ENCODE measurements at regions not wholly inside any gene's neighbourhood (a gene's known extent, or its start where the extent isn't known, plus 50 kb on each side); places are given as distances from the start of the nearest gene placed in this dataset.
A peak's percentile ranks its signal among the peaks of the same experiment; 100 is the strongest.

GRCh38 chr21:27388825-27389224, 421.9 kb upstream of the ADAMTS5 start:
- H3K36me3 ChIP-seq (ENCODE audit: insufficient read depth, low read length), result no peaks in the 10 kb centered on the region
- H3K4me2 ChIP-seq (ENCODE audit: insufficient read depth, low read length), result no peak overlapping the region
- no peaks in the 10 kb centered on the region for H3K27me3 ChIP-seq (ENCODE audit: insufficient read depth, low read length)
- no peaks in the 10 kb centered on the region for H3K79me2 ChIP-seq (ENCODE audit: insufficient read depth, low read length)
- TF ChIP-seq, protein P1, sequence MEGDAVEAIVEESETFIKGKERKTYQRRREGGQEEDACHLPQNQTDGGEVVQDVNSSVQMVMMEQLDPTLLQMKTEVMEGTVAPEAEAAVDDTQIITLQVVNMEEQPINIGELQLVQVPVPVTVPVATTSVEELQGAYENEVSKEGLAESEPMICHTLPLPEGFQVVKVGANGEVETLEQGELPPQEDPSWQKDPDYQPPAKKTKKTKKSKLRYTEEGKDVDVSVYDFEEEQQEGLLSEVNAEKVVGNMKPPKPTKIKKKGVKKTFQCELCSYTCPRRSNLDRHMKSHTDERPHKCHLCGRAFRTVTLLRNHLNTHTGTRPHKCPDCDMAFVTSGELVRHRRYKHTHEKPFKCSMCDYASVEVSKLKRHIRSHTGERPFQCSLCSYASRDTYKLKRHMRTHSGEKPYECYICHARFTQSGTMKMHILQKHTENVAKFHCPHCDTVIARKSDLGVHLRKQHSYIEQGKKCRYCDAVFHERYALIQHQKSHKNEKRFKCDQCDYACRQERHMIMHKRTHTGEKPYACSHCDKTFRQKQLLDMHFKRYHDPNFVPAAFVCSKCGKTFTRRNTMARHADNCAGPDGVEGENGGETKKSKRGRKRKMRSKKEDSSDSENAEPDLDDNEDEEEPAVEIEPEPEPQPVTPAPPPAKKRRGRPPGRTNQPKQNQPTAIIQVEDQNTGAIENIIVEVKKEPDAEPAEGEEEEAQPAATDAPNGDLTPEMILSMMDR (IDR thresholded peaks at IDR 0.05; ENCODE audit: extremely low read depth, low read depth, low read length), result no peak
- no peaks in the 10 kb centered on the region for H3K4me1 ChIP-seq (ENCODE audit: insufficient read depth, low read length)
- H2AFZ ChIP-seq (ENCODE audit: low read length), result no peak overlapping the region
- H3K4me3 ChIP-seq (ENCODE audit: insufficient read depth, low read length), result no peak overlapping the region
- H4K20me1 ChIP-seq (ENCODE audit: insufficient read depth, low read length), result no peaks in the 10 kb centered on the region
- DNase-seq (ENCODE audit: insufficient read length, low spot score, missing footprints), result no peak
- H3K9me3 ChIP-seq (ENCODE audit: low read depth, low read length), result no peaks in the 10 kb centered on the region
- no peak overlapping the region for H3K27ac ChIP-seq (ENCODE audit: low read depth, low read length)

DNA sequence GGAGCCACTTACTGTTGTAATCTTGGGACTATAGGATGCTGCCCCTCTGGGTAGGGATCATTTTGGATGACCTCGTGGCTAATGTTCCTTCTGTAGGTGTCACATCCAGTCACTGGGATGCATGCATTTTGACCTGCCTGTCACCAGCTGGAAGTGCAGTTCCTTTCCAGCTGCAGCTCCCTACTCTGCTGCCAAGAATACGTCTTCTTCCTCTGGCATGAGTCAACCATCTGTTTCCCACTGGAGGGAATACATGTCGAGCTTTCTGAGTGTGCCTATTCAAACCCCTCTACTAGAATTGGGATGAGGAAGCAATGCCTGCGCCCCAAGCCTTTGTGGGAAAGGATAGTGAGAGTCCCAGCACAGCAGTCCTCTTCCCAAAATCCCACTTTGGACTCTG, 415.5 kb upstream of the ADAMTS5 start:
- Histone ChIP-seq H3K27ac (ENCODE audit: low read depth, low read length) (no peak overlapping the region), H3K4me1 (ENCODE audit: insufficient read depth, low read length) (no peaks in the 10 kb centered on the region), H3K4me3 (ENCODE audit: insufficient read depth, low read length) (no peak overlapping the region), H3K27me3 (ENCODE audit: insufficient read depth, low read length) (no peaks in the 10 kb centered on the region), H3K36me3 (ENCODE audit: insufficient read depth, low read length) (no peaks in the 10 kb centered on the region), H2AFZ (ENCODE audit: low read length) (no peak overlapping the region), H3K4me2 (ENCODE audit: insufficient read depth, low read length) (no peak overlapping the region), H4K20me1 (ENCODE audit: insufficient read depth, low read length) (no peaks in the 10 kb centered on the region), H3K79me2 (ENCODE audit: insufficient read depth, low read length) (no peaks in the 10 kb centered on the region), H3K9me3 (ENCODE audit: low read depth, low read length) (no peaks in the 10 kb centered on the region)
- TF ChIP-seq, protein P1 (IDR thresholded peaks at IDR 0.05; ENCODE audit: extremely low read depth, low read depth, low read length), result no peak
- DNase-seq (ENCODE audit: insufficient read length, low spot score, missing footprints), result no peak

DNA sequence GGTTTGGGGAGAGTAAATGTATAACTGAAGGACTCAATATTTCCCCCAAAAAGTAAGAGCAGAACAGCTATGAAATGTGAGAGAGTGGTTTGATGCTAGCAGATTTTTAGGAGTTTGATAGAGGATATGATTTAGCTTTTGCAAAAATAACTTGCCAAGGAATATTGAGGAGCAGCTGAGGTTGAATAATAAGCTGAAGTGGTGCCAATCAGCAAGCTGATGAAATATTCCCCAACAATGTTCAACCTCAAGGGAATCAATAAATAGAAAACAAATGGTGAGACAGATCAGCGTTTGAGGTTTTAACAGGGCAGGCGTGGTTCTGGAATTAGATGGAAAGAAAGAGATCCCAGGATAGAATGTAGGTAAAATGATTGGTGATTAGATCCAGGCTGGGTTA, 413.4 kb upstream of the ADAMTS5 start:
- Histone ChIP-seq H3K9me3 (ENCODE audit: low read depth, low read length) (no peaks in the 10 kb centered on the region), H3K4me3 (ENCODE audit: insufficient read depth, low read length) (no peak overlapping the region), H4K20me1 (ENCODE audit: insufficient read depth, low read length) (no peaks in the 10 kb centered on the region), H3K27ac (ENCODE audit: low read depth, low read length) (no peak overlapping the region), H3K27me3 (ENCODE audit: insufficient read depth, low read length) (no peaks in the 10 kb centered on the region), H3K4me1 (ENCODE audit: insufficient read depth, low read length) (no peaks in the 10 kb centered on the region), H3K4me2 (ENCODE audit: insufficient read depth, low read length) (no peak overlapping the region), H3K79me2 (ENCODE audit: insufficient read depth, low read length) (no peaks in the 10 kb centered on the region), H2AFZ (ENCODE audit: low read length) (peak overlapping the region; percentile 60), H3K36me3 (ENCODE audit: insufficient read depth, low read length) (no peaks in the 10 kb centered on the region)
- TF ChIP-seq, protein P1 (IDR thresholded peaks at IDR 0.05; ENCODE audit: extremely low read depth, low read depth, low read length), result no peak
- no peak for DNase-seq (ENCODE audit: insufficient read length, low spot score, missing footprints)

- no peak overlapping the region for H3K4me3 ChIP-seq (ENCODE audit: insufficient read depth, low read length)
- no peaks in the 10 kb centered on the region for H3K36me3 ChIP-seq (ENCODE audit: insufficient read depth, low read length)
- no peaks in the 10 kb centered on the region for H3K79me2 ChIP-seq (ENCODE audit: insufficient read depth, low read length)
- DNase-seq (ENCODE audit: insufficient read length, low spot score, missing footprints), result no peak
- TF ChIP-seq, protein P1 (IDR thresholded peaks at IDR 0.05; ENCODE audit: extremely low read depth, low read depth, low read length), result no peak
- H3K9me3 ChIP-seq (ENCODE audit: low read depth, low read length), result no peaks in the 10 kb centered on the region
- no peak overlapping the region for H3K4me2 ChIP-seq (ENCODE audit: insufficient read depth, low read length)
- peak overlapping the region; percentile 38 for H2AFZ ChIP-seq (ENCODE audit: low read length)
- H3K27ac ChIP-seq (ENCODE audit: low read depth, low read length), result no peak overlapping the region
- H3K27me3 ChIP-seq (ENCODE audit: insufficient read depth, low read length), result no peaks in the 10 kb centered on the region
- H3K4me1 ChIP-seq (ENCODE audit: insufficient read depth, low read length), result no peaks in the 10 kb centered on the region
- no peaks in the 10 kb centered on the region for H4K20me1 ChIP-seq (ENCODE audit: insufficient read depth, low read length)
Observed at GRCh38 chr21:27379354-27379753, 412.5 kb upstream of the ADAMTS5 start.

Data from osteoblast (primary cell).